Common myeloid progenitor, CD34-positive (primary cell): ENCODE measurements at regions not wholly inside any gene's neighbourhood (a gene's known extent, or its start where the extent isn't known, plus 50 kb on each side); places are given as distances from the start of the nearest gene placed in this dataset.
"Not testable (repeated sequence)": the region's sequence is repeated elsewhere in the genome, so short reads cannot be mapped to it uniquely, and the experiment has no call there.

Experiments used
- CTCF ChIA-PET: fragments of 350-600 bp; sonication (Branson Sonifier 250); formaldehyde crosslinking; loops from one replicate; lab custom pipeline; 2021; ENCODE audit warnings: antibody characterized with exemption; lab: Charles Lee
- POLR2A ChIA-PET: fragments of 350-600 bp; sonication (Branson Sonifier 250); formaldehyde crosslinking; loops from one replicate; lab custom pipeline; 2021; ENCODE audit warnings: antibody characterized with exemption; lab: Charles Lee
- DNase-seq, 3 donors: peaks; one replicate each; pipeline versions ENCODE4 v3.0.0 to v3.0.0-alpha.2; 2013
- H3K27ac ChIP-seq, 2 experiments: 1 replicate in 1 of 2; 2 replicates in 1 of 2; pipeline ENCODE4 v1.7.0; 2013; ENCODE audit warnings: inconsistent platforms in 2 of 2, low read length in 2 of 2, mild to moderate bottlenecking in 2 of 2, low read depth in 1 of 2, moderate library complexity in 1 of 2; ENCODE audit not compliant: severe bottlenecking in 2 of 2, insufficient read depth in 1 of 2, poor library complexity in 1 of 2
- H3K27me3 ChIP-seq, 5 experiments: replicated peaks in 2 of 5; 1 replicate in 3 of 5; 2 replicates in 2 of 5; pipeline versions ENCODE4 v1.6.1 to v1.7.0; 2013; ENCODE audit warnings: low read length in 4 of 5, mild to moderate bottlenecking in 2 of 5, moderate library complexity in 2 of 5, inconsistent platforms in 1 of 5; ENCODE audit not compliant: insufficient read depth in 5 of 5, control insufficient read depth in 4 of 5
- H3K36me3 ChIP-seq, 4 experiments: 1 replicate in 2 of 4; 2 replicates in 2 of 4; pipeline versions ENCODE4 v1.6.1 to v1.7.0; 2013; ENCODE audit warnings: low read length in 3 of 4, control low read depth in 1 of 4, mild to moderate bottlenecking in 1 of 4; ENCODE audit not compliant: control insufficient read depth in 4 of 4, insufficient read depth in 4 of 4
- H3K4me1 ChIP-seq, 4 experiments: 1 replicate in 3 of 4; 2 replicates in 1 of 4; pipeline versions ENCODE4 v1.6.1 to v1.7.1; 2013; ENCODE audit warnings: low read length in 3 of 4, mild to moderate bottlenecking in 3 of 4, control low read depth in 1 of 4, inconsistent platforms in 1 of 4, moderate library complexity in 1 of 4; ENCODE audit not compliant: control insufficient read depth in 4 of 4, insufficient read depth in 4 of 4; ENCODE audit errors: control extremely low read depth in 1 of 4
- H3K4me3 ChIP-seq, 7 experiments: 1 replicate in 4 of 7; 2 replicates in 3 of 7; pipeline versions ENCODE4 v1.5.1 to v1.7.0; 2013; ENCODE audit warnings: mild to moderate bottlenecking in 7 of 7, low read length in 6 of 7, moderate library complexity in 6 of 7, inconsistent platforms in 2 of 7, low read depth in 2 of 7, control low read depth in 1 of 7; ENCODE audit not compliant: insufficient read depth in 4 of 7, control insufficient read depth in 1 of 7; ENCODE audit errors: extremely low read depth in 1 of 7
- H3K9me3 ChIP-seq, 5 experiments: 1 replicate in 4 of 5; 2 replicates in 1 of 5; pipeline versions ENCODE4 v1.6.1 to v1.7.1; 2013; ENCODE audit warnings: low read length in 4 of 5, mild to moderate bottlenecking in 2 of 5, inconsistent platforms in 1 of 5, low read depth in 1 of 5, moderate library complexity in 1 of 5; ENCODE audit not compliant: control insufficient read depth in 4 of 5, insufficient read depth in 2 of 5; ENCODE audit errors: control extremely low read depth in 1 of 5
- WGBS: methylation state at CpG from one replicate; pipeline ENCODE4 v1.1.5; 2013; ENCODE audit not compliant: insufficient coverage; 5-methylcytosine and 5-hydroxymethylcytosine counted together

DNA sequence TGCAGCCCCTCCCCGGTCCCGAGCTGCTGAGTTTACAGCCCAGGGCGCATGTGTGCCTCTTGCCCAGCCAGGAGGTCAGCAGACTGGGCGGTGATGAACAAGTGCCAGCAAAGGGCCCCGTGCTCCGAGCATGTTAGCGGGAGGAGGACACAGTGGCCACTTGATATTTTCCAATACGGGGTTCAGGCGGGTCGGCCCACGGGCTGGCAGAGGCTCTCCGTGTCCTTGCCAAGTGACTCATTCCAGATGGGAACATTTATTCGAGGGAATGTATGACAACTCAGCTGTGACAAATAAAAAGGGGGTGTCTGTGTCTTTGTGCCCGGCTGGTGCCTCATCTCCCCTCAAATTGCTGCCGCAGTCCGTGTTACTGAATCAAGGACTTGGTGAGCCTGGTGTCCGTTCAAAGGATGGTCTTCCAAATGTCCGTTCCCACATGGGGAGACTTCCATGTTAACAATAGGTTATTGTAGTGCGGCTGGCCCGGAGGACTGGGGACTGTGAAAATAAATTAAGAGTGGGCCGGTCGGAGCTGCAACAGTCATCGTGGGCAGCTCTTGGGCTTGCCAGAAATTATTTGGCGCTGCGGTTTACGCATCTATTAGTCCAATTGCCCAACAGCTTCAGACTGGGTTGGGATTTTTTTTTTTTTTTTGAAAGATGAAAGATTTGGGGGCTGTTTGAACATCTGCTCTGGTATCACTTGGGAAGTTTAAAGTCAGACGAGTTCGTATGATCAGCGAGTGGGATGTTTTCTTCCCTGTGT lies 174.0 kb upstream of the CIBAR2 start:
- CTCF ChIA-PET = interaction anchor here (1.3 to 5.5 kb wide), 5 partner anchors 10 to 34 kb away, joined by 3 to 22 read pairs (median 6); no protein-coding TSS in a partner anchor
- no peak for DNase-seq
- H3K27ac ChIP-seq = no peak overlapping the region
- no peaks in the 10 kb centered on the region for H3K9me3 ChIP-seq
- H3K4me1 ChIP-seq = peaks cover 0 to 16% (median 11%) of the 10 kb centered on the region in 4 experiments
- 96% methylated on average over 26 of the region's 29 CpGs for WGBS
- H3K27me3 ChIP-seq = no peaks in the 10 kb centered on the region
- POLR2A ChIA-PET = no interaction called here
- H3K36me3 ChIP-seq = no peaks in the 10 kb centered on the region
- H3K4me3 ChIP-seq = no peak overlapping the region

DNA sequence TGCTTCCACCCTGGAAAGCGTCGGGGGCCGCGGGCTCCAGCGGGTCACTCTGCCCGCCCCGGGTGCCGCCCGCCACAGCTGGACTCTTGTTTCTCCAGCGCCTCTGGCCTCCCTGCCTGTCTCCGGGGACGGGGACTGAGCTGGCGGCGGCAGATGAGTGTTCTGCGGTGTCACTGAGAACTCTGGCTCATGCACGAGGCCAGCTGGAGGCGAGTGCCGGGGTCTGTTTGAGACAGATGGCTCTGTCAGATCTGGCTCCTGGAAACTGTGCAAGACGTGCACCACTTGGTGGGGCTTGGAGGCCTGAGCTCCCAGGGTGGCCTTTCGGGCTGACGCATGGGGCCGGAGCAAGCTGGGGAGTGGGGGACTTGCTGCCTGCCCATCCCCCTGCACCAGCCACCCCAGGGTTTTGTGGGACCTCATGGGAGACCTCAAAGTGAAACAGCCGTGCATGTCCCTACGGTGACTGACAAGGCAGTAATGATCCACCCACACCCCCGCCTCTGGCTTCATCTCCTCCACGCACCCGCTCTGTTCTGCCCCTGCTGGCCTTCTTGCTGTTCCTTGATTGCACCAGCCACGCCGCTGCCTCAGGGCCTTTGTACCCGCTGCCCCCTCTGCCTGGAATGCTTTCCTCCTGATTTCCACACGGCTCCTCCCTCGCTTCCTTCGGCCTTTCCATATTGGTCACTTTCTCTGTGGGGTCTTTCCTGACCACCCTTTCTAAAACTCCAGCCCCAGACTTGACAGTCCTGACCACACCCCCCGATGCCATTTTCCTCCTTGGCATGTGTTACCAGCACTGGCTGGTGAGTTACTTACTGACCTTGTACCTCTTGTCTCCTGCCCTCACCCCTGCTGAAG lies 174.9 kb upstream of the CIBAR2 start:
- no peak overlapping the region for H3K4me3 ChIP-seq
- no peaks in the 10 kb centered on the region for H3K9me3 ChIP-seq
- no peaks in the 10 kb centered on the region for H3K36me3 ChIP-seq
- H3K4me1 ChIP-seq = peaks cover 0 to 22% (median 16%) of the 10 kb centered on the region in 4 experiments
- no peaks in the 10 kb centered on the region for H3K27me3 ChIP-seq
- 96% methylated on average over 34 of the region's 34 CpGs for WGBS
- ChIA-PET POLR2A (no interaction called here), CTCF (interaction anchor here (1.3 to 5.5 kb wide), 5 partner anchors 10 to 35 kb away, joined by 3 to 22 read pairs (median 16); no protein-coding TSS in a partner anchor)
- DNase-seq = no peak
- H3K27ac ChIP-seq = no peak overlapping the region

DNA sequence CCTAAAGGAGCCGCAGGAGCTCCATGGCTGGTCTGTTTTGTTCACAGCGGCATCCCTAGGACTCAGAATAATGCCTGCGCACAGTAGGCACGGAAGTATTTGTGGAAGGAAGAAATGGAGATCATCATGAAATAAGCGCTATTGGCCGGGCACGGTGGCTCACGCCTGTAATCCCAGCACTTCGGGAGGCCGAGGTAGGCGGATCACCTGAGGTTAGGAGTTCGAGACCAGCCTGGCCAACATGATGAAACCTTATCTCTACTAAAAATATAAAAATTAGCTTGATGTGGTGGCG lies 175.5 kb upstream of the CIBAR2 start:
- DNase-seq, H3K27me3 ChIP-seq, POLR2A ChIA-PET, H3K27ac ChIP-seq, H3K9me3 ChIP-seq, H3K4me3 ChIP-seq, H3K36me3 ChIP-seq: not testable (repeated sequence)
- CTCF ChIA-PET = interaction anchor here (1.3 to 4.1 kb wide), 3 partner anchors 10 to 36 kb away, joined by 6 to 16 read pairs (median 7); no protein-coding TSS in a partner anchor
- 100% methylated on average over 6 of the region's 13 CpGs for WGBS
- peaks cover 0 to 22% (median 16%) of the 10 kb centered on the region in 4 experiments for H3K4me1 ChIP-seq

DNA sequence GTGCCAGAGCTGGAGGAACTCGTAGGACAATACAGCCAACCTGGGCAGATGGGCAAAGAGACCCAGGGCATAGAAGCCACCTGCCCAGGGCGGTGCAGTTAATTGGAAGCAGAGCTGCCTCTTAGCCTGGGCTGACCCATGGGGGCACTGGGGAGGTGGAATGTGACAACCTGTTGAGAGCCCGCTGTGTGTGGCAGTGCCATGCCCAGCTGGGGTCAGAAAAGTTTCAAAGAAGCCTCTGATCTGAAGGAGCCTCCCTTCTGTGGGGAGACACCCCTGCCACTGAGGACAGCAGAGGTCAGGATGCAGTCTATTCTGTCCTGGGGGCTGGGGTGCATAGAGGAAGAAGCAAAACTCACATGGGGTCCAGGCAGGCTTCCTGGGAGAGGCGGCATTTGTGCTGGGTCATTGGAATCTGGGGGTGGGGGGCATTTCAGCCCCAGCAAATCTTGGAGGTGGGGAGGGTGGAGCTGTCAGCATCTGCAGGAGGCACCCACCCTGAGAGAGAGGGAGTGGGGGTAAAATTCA lies 176.1 kb upstream of the CIBAR2 start:
- DNase-seq = no peak
- Histone ChIP-seq H3K4me1 (peaks cover 0 to 22% (median 16%) of the 10 kb centered on the region in 4 experiments), H3K36me3 (no peaks in the 10 kb centered on the region), H3K9me3 (no peaks in the 10 kb centered on the region), H3K27me3 (no peaks in the 10 kb centered on the region), H3K4me3 (no peak overlapping the region), H3K27ac (no peak overlapping the region)
- POLR2A ChIA-PET = no interaction called here
- WGBS = 100% methylated on average over 2 of the region's 4 CpGs
- CTCF ChIA-PET = interaction anchor here (0.6 to 4.1 kb wide), 6 partner anchors 9 to 159 kb away, joined by 3 to 16 read pairs (median 6); no protein-coding TSS in a partner anchor

DNA sequence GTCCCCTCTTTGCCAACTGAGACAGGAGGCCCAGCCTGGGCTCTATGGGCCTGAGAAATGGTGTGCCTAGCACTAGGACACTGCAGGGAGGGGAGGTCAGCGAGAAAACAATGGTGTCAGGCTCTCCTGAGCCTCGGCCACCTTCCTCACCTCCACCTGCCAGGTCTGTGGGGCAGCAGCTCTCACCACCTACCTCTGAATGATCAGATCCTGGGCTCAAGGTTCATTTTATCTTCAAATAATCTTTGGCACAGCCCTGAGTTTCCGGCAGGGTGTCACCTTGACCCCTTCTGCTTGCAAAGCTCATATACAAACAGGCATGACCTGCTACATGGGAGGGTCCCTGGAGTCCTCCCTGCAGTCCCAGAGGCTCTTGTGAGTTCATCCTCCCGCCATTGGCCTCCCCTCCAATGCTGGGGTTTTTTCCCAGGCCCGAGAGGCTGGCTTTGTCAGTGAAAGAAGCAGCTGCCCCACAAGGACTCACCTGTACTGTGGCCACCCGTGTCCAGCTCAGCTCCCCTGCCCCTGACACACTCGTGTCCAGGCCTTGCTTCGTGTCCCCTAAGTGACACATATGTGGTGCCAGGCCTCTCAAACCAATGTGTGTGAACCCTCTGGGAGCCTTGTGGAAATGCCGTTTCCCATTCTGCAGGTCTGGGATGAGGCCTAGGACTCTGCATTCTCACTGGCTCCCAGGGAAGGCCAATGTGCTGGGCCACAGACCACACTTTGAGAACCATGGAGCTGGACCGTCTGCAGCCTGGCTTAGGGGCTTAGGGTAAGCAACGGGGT lies 176.8 kb upstream of the CIBAR2 start:
- CTCF ChIA-PET = interaction anchor here (0.9 to 4.1 kb wide), 7 partner anchors 8 to 37 kb away, joined by 3 to 16 read pairs (median 4); no protein-coding TSS in a partner anchor
- H3K9me3 ChIP-seq = no peaks in the 10 kb centered on the region
- no peak overlapping the region for H3K27ac ChIP-seq
- WGBS = 99% methylated on average over 11 of the region's 11 CpGs
- H3K36me3 ChIP-seq = no peaks in the 10 kb centered on the region
- POLR2A ChIA-PET = no interaction called here
- no peak for DNase-seq
- peaks cover 0 to 22% (median 16%) of the 10 kb centered on the region in 4 experiments for H3K4me1 ChIP-seq
- H3K4me3 ChIP-seq = no peak overlapping the region
- H3K27me3 ChIP-seq = no peaks in the 10 kb centered on the region

DNA sequence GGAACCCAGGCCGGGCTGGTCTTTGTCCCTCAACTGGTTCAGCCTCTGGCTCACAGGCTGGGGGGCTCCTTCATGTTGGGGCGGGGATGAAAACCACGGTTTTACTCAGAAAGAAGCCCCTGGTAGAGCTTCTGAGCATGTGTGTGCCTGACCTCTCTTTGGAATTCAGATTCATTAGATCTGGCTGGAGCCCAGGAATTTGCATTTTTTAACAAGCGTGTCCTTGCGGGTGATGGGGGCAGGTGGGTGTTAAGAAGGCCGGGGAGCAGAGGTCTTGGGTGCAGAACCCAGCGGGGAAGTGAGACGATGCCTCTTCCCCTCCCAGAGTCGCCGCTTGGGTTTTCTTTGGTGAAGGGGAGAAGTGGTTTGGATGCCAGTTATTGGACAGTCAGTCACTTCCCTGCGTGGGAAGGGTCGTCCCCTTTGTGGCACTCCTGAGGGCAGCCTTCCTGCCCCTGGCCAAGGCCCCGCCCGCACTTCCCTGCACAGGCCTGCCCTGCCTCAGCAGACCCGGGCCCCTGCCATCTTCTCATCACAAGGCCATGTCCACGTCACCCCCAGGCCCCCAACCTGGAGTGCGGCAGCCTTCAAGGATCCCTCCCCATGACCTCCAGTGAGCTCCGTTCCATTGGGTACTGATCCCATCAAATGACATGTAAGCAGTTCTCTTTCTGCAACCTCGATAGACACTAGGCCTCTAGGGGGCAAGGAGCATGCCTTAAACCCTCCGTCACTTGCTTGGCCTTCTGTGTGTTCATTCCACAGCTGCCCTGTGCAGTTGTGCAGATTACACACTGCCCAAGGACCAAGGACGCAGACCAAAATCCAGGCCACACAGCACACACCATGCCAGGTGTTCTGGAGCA lies 177.7 kb upstream of the CIBAR2 start:
- 92% methylated on average over 12 of the region's 21 CpGs for WGBS

More for the DNA sequence above, 177.7 kb upstream of the CIBAR2 start:
- DNase-seq = no peak
- Histone ChIP-seq H3K9me3 (no peaks in the 10 kb centered on the region), H3K36me3 (no peaks in the 10 kb centered on the region), H3K27me3 (no peaks in the 10 kb centered on the region), H3K4me3 (no peak overlapping the region), H3K27ac (no peak overlapping the region), H3K4me1 (peaks cover 0 to 22% (median 16%) of the 10 kb centered on the region in 4 experiments)
- ChIA-PET CTCF (interaction anchor here (1.0 to 4.1 kb wide), 8 partner anchors 7 to 64 kb away, joined by 3 to 16 read pairs (median 4); no protein-coding TSS in a partner anchor), POLR2A (no interaction called here)
